Esophagus muscularis mucosa (tissue), 3 donors: ENCODE measurements at regions not wholly inside any gene's neighbourhood (a gene's known extent, or its start where the extent isn't known, plus 50 kb on each side); places are given as distances from the start of the nearest gene placed in this dataset.

Experiments used
- POLR2A ChIP-seq: fragments of 450-650 bp; IDR thresholded peaks from one replicate; pipeline ENCODE4 v1.6.1; 2017; ENCODE audit warnings: antibody characterized with exemption, moderate library complexity, mild to moderate bottlenecking, low read depth
- POLR2AphosphoS5 ChIP-seq, 2 donors: sonication (generic); formaldehyde crosslinking; IDR thresholded peaks; one replicate each; pipeline ENCODE4 v1.6.1; 2017; ENCODE audit warnings: antibody characterized with exemption in 2 of 2
- TF ChIP-seq, protein P1 (sequence below), 3 experiments: fragments of 200-600 bp in 2 of 3; fragments of 450-650 bp in 1 of 3; sonication (generic) in 2 of 3; IDR thresholded peaks; one replicate each; pipeline ENCODE4 v1.5.1; 2017 to 2019; ENCODE audit warnings: antibody characterized with exemption in 3 of 3, mild to moderate bottlenecking in 2 of 3, moderate library complexity in 1 of 3

DNA sequence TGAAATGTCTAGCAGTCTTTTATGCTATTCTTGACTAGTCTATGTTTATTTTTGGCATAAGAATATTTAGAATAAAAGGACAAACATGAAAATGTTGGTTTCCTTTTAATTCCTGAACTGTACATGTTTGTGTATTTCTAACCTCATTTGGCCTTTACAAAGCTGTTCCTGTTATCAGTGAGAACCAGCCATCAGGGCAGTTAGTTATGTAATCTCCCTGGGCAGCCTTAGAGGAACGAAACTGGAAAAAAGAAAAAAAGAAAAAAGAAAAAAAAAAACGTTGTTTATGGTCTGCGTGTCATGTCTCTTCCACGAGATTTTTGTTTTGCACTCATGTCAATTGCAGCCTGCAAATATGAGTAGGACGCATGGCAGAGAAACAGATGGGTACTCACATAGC, 193.7 kb downstream of the MAGEB5 start:
- TF ChIP-seq, protein P1, sequence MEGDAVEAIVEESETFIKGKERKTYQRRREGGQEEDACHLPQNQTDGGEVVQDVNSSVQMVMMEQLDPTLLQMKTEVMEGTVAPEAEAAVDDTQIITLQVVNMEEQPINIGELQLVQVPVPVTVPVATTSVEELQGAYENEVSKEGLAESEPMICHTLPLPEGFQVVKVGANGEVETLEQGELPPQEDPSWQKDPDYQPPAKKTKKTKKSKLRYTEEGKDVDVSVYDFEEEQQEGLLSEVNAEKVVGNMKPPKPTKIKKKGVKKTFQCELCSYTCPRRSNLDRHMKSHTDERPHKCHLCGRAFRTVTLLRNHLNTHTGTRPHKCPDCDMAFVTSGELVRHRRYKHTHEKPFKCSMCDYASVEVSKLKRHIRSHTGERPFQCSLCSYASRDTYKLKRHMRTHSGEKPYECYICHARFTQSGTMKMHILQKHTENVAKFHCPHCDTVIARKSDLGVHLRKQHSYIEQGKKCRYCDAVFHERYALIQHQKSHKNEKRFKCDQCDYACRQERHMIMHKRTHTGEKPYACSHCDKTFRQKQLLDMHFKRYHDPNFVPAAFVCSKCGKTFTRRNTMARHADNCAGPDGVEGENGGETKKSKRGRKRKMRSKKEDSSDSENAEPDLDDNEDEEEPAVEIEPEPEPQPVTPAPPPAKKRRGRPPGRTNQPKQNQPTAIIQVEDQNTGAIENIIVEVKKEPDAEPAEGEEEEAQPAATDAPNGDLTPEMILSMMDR (IDR thresholded peaks at IDR 0.05) = no peak
- no peak for TF ChIP-seq POLR2AphosphoS5 (IDR thresholded peaks at IDR 0.05)
- no peak for TF ChIP-seq POLR2A
